ENCODE measurements at regions not wholly inside any gene's neighbourhood (a gene's known extent, or its start where the extent isn't known, plus 50 kb on each side); places are given as distances from the start of the nearest gene placed in this dataset.

- H3K27ac ChIP-seq: no peak overlapping the region
- no peak for TF ChIP-seq ZFX (IDR thresholded peaks at IDR 0.05)
- TF ChIP-seq CTCF (conservative IDR thresholded peaks at IDR 0.05): no peak
Observed at GRCh38 chr20:60990643-60991042, 261.4 kb upstream of the CDH4 start.

GRCh38 chr20:60993433-60994044 is 258.5 kb upstream of the CDH4 start:
- TF ChIP-seq CTCF (conservative IDR thresholded peaks at IDR 0.05) (no peak; the same call in 1 of the 2 replicates), ZFX (IDR thresholded peaks at IDR 0.05) (no peak)
- no peak overlapping the region for H3K27ac ChIP-seq

- H3K27ac ChIP-seq: no peak overlapping the region
- TF ChIP-seq ZFX (IDR thresholded peaks at IDR 0.05) (no peak), CTCF (conservative IDR thresholded peaks at IDR 0.05) (no peak)
Observed at GRCh38 chr20:60999250-60999649, 252.8 kb upstream of the CDH4 start.

DNA sequence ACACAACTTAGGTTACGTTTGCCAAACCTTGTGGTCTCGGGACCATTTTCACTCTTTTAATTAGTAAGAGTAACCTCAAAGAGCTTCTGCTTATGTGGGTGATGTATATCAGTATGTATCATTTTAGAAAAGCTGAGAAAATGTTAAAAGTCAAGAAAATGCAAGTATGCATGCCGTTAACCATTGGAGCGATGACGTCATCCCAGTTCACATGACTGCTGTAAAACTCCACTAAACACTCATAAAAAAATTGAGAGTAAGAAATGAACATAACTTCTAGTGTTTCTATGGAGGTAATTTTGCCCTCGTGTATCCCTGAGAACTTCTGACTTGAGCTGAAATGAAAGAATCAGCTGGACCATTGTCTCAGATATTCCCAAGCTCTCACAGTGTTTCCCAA is 250.0 kb upstream of the CDH4 start:
- no peak for TF ChIP-seq ZFX (IDR thresholded peaks at IDR 0.05)
- no peak for TF ChIP-seq CTCF (conservative IDR thresholded peaks at IDR 0.05)
- H3K27ac ChIP-seq: no peak overlapping the region

- no peak overlapping the region for H3K27ac ChIP-seq
- TF ChIP-seq CTCF (conservative IDR thresholded peaks at IDR 0.05) (no peak), ZFX (IDR thresholded peaks at IDR 0.05) (no peak)
Observed at GRCh38 chr20:61014491-61014890, 237.6 kb upstream of the CDH4 start.

GRCh38 chr20:61015602-61016001 is 236.5 kb upstream of the CDH4 start:
- no peak for TF ChIP-seq ZFX (IDR thresholded peaks at IDR 0.05)
- no peak for TF ChIP-seq CTCF (conservative IDR thresholded peaks at IDR 0.05)

GRCh38 chr20:61019322-61019721 is 232.7 kb upstream of the CDH4 start:
- H3K27ac ChIP-seq: no peak overlapping the region
- no peak for TF ChIP-seq CTCF (conservative IDR thresholded peaks at IDR 0.05)
- no peak for TF ChIP-seq ZFX (IDR thresholded peaks at IDR 0.05)

More at GRCh38 chr20:61015602-61016001, 236.5 kb upstream of the CDH4 start:
- H3K27ac ChIP-seq: no peak overlapping the region
